HG03469 (cell line): ENCODE measurements at regions not wholly inside any gene's neighbourhood (a gene's known extent, or its start where the extent isn't known, plus 50 kb on each side); places are given as distances from the start of the nearest gene placed in this dataset.

Source experiments
- ATAC-seq: cut with Tn5 transposase; IDR thresholded peaks from one replicate; pipeline ENCODE4 v1.9.1; 2021; ENCODE audit warnings: mild to moderate bottlenecking, moderate library complexity, moderate number of reproducible peaks; ENCODE audit not compliant: unreplicated experiment

DNA sequence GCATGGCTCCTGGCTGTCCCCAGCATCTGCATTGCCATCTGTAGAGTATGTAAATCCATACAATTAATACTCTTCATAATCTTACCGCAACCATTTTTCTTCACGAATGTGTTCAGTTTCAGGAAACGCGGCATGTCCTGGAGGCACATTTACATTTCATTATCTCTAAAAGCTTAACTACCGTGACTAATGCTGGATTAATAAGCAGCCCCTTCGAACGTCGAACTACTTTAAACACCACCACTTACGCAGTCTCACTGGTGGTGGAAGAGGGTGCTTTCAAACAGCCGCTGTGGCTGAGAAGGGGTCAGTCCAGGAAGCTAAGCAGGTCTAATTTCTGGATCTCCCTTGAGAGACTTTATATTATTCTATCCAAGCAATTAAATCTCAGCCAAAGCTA, 85.6 kb downstream of the C5orf15 start:
- ATAC-seq: no peak

DNA sequence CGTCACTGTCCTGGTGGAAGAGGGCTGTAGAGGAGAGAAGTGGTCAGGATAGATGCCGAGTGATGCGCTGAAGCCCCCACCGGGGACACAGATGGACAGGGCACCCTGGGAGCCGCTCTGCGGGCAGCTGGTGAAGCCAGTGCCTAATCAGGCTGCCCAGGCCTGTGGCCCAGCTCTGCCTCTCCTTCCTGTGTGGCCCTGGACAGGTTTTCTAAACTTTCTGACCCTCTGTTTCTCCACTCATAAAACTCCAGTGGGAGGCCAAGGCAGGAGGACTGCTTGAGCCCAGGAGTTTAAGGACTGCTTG, 86.1 kb downstream of the C5orf15 start:
- no peak for ATAC-seq

GRCh38 chr5:133881576-133882388, 86.6 kb downstream of the C5orf15 start:
- no peak for ATAC-seq

DNA sequence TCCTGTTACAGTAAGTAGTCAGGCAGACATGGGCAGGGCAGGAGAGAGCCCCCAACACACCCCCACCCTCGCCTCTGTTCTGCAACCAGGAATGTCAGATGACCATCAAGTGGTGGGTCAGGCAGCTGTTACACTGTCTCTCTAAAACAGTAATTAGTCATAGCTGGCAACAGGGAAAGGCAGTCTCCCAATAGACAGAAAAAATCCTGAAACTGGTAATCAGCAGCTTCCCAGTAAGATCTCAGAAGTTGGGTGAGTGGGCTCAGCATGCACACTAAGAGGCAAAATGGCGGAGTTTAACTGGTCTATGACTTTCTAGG, 90.2 kb downstream of the C5orf15 start:
- no peak for ATAC-seq

DNA sequence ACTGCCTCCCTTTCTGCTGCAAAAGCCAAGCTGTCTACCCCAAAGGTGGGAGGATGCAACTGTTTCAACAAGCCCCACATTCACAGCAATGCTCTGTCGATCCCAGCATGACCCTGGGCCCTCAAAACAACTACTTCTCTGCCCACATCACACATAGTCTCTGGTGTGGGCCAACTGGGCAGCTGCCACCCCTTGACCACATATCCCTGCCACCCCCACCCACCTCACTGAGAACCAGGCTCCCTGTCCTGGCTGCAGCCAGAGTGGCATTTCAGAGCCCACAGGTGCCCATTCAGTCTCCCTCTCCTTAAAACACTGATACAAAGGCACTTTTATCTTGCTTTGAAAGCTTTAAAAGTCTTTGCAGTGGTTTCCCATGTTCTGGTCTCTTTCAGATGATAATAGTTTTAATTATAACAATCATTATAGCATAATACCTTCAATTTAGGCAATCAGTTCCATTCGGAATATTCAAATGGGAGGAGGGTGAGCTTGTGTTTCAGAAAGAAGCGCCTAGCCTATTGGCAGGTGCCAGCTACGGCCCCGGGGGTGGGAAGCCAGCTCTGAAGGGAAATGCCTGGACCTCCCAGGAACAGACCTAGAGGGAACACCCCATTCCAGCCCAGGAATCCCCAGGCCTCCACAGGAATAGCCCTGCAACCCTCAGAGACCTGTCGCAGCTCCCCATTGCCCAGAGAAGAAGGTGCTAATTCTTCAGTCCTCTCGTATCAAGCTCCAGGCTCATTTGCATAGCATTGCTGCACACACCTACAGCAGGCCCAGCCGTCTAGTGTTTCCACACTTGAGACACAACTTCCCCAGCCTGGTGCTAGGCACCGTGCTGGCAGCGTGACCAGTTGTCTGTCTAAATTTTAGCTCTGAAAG, 90.8 kb downstream of the C5orf15 start:
- ATAC-seq: no peak

- ATAC-seq: no peak
Observed at GRCh38 chr5:133876266-133876665, 92.2 kb downstream of the C5orf15 start.

DNA sequence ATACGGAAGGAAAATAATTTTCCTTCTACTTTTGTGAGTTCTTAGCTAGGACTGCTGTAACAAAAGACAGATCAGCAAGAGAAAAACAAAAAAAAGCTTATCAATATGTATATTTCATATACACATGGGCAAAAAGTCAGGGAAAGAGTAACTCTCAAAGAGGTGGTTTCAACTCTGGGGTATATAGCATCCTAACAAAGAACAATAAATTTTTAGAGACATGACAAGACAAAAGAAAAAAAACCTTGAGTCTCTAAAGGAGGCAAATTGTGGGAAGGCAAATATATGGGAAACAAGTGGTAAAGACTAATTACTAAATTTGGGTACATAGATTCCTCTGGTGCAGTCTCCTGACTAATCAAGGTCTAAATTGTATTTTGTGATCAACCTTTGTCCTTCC, 93.2 kb downstream of the C5orf15 start:
- no peak for ATAC-seq

DNA sequence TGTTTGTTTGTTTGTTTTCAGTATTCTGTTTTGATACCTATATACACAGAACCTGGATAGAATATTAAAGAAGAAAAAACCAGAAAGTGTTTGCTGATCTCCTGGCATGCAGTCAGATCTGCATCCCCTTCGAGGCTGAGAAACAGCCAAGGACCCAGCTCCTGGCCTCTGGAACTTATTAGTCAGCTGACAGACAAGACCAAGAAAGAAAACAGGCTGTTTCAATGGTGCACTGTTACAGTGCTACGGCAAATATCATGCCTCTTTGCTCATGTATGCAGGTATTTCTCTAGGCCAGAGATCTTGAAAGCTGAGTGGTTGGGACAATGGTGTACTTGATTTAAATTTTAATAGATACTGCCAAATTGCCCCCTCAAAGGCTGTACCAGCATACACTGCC, 95.0 kb downstream of the C5orf15 start:
- ATAC-seq: no peak

GRCh38 chr5:133870661-133871060, 97.8 kb downstream of the C5orf15 start:
- no peak for ATAC-seq

GRCh38 chr5:133869519-133870335, 98.7 kb downstream of the C5orf15 start:
- no peak for ATAC-seq

DNA sequence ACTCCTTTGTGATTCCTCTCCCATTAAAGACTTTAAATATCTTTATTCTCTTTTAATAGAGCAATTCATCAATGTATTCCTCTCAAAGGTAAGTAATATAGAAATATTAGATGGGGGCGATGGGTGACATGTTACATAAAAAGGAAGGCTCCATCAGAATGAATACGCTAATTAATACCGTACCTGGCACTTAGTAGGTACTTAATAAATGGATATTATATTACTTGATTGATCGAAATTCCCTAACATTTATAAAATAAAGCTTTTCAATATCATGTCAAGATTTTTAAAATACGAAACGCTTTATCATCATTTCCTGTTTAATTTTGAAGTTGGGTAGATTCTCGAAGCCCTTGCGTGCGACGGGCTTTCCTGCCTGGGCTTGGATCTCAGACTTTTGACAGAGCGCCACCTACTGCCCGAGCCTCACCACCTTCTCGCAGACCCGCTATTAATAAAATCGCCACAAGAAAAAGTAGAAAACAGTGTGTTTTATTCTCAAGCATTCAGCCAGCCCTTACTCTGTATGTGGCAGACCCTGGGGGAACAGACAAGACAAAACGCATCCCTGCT, 99.4 kb downstream of the C5orf15 start:
- no peak for ATAC-seq

DNA sequence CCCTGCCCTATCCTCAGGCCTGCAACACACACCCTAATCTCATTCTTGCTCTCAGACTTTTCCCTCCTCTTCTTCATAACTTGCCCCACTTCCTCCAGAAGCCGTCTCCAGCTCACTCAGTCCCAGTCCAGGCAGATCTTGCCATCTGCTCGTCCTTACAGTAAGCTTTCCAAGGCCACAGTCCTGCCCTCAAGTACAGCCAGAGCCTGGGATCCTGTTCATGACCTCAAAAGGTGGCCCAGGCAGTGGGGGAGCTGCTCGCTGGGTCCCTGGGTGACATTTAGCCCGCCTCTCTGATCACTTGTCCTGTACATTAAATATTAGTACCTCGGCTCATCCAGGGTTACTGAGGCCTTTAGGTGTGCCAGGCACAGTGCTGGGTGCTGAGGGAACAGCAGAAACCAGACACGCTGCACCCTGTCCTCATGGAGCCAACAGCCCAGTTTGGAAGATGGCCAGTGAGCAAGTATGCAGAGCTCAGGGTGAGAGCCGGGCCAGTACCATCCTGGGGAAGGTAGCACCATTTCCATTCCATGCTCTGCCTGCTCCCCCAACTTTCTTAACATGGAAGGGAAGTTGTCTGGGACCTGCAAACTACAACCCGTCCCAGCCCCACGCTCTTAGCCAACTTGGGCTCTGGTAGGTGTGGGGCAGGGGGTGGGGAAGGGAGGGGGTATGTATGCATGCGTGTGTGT, 100.4 kb downstream of the C5orf15 start:
- ATAC-seq: no peak

DNA sequence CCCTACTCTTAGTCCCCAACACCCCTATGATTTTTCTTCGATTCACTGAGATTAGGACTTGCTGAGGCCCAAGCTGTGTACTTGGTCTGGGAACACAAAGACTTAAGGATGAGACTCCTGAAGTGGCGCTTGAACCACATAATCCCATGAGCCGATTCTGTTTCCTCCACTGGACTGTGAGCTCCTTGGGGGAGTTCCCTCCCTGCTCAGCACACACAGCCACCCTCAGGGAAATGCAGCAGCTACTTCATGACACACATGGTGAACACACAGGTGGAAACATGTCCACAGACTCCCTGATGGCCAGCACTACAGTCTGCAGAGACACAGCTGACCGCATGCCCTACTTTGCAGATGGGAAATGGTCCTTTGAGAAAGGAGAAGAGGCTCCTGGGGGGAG, 101.1 kb downstream of the C5orf15 start:
- no peak for ATAC-seq

DNA sequence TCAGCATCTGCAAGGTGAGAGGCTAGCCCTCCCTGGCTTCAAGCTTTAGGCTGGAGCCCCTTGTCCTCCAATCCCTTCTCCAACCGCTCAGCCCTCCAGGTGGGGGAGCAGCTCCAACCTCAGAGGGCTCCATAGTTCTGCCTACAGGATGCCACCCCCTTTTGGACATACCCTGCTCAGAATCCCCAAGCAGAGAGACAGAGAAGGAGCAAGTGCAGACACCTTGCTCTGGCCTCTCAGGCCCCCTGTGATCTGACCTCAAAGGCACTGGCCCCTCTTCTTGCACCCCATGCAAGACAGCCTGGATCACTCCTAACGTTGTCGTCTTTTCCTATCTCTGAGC, 101.6 kb downstream of the C5orf15 start:
- ATAC-seq: no peak

- no peak for ATAC-seq
Observed at GRCh38 chr5:133866160-133866902, 102.1 kb downstream of the C5orf15 start.

- ATAC-seq: no peak
Observed at GRCh38 chr5:133865113-133865512, 103.3 kb downstream of the C5orf15 start.

GRCh38 chr5:133864711-133865110, 103.7 kb downstream of the C5orf15 start:
- ATAC-seq: no peak

DNA sequence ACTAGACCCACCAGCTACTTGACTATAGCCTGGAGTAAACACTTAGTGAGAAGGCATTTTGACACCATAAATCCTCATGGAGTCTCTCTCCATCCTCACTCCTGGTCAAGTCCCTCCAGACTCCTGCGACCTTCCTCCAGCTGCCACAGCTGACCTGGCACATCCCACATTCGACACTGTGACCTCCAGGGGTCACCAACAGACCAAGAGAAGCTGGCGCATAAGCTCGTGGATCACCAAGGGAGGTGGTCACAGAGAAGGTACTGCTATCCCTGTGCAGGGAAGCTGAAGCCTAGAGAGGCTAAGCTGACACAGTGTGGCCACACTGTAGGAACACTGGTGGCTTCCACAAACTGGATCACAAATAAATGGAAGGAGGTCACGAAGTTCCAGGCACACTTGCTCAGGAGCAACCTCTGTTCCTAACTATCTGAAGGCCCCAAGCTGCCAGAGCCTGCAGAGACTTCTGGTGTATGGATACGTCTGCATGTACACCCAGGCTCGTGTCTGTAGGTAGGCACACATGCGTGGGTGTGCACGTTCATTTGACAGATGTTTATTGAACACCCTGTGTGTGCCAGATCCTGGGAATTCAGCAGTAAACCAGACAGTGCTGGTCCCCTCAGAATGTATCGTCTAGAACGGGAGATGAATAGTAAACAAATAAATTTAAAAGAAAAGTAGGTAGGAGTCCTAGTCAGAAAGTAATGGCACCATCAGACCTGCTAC, 104.4 kb downstream of the C5orf15 start:
- ATAC-seq: no peak

DNA sequence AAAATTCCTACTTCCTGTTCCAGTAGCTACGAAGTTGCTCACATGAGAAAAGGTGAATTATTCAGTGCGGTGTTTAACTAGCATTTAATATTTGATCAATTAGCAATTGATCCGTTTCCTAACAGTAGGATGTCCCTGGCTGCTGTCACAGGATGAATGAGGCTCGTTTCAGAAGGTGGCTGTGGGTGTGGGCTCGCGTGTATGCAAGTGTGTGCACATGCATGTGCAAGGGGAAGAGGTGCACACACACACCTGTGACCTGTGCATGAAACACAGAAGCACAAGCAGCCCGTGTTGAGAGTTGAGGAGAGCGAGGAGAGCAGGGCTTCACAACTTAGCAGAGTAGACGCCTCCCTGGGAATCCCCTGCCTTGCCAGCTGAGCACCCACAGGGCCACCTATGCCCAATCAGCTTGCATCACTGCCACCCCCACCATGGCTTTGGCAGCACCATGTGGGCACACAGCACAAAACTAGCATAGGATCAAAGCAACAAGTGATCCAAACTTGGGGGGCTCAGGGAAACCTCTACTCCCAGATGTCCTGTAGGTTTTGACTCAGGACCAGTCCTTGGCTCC, 107.2 kb downstream of the C5orf15 start:
- ATAC-seq: no peak
